ENCODE measurements at regions not wholly inside any gene's neighbourhood (a gene's known extent, or its start where the extent isn't known, plus 50 kb on each side); places are given as distances from the start of the nearest gene placed in this dataset.

GRCh38 chr14:38016497-38016896 lies 191.2 kb upstream of the SSTR1 start:
- peak; percentile 20 for DNase-seq (ENCODE audit: low spot score)
- ChIA-PET POLR2A (ENCODE audit: low non-redundant PET) (no interaction called here), CTCF (no interaction called here)
- no TSS peak for BruUV-seq (replicated peaks)
- H3K36me3 ChIP-seq (ENCODE audit: insufficient read depth, low read length, poor library complexity, severe bottlenecking) = no peaks in the 10 kb centered on the region
- H3K27ac ChIP-seq (ENCODE audit: low read depth, low read length, poor library complexity, severe bottlenecking) = no peak overlapping the region
- H3K4me3 ChIP-seq (ENCODE audit: low read depth, low read length, poor library complexity, severe bottlenecking) = no peak overlapping the region
- peak; percentile 43 for TF ChIP-seq CTCF (conservative IDR thresholded peaks at IDR 0.05; ENCODE audit: low read depth, low read length)
- TF ChIP-seq EZH2 (IDR thresholded peaks at IDR 0.05; ENCODE audit: borderline replicate concordance, low read depth, low read length, poor library complexity, severe bottlenecking) = no peak
- no peaks in the 10 kb centered on the region for H3K4me1 ChIP-seq (ENCODE audit: insufficient read depth, low read length, poor library complexity, severe bottlenecking)
- intact Hi-C loops (cut with micrococcal nuclease; ENCODE audit: unreplicated experiment) = no loop called here
- H3K9me3 ChIP-seq (ENCODE audit: low read depth, low read length, poor library complexity, severe bottlenecking) = peaks cover 13% of the 10 kb centered on the region
- H3K27me3 ChIP-seq (replicated peaks; ENCODE audit: insufficient read depth, low read depth, low read length, poor library complexity) = no peaks in the 10 kb centered on the region

GRCh38 chr14:38021861-38022260 lies 185.8 kb upstream of the SSTR1 start:
- H3K27me3 ChIP-seq (replicated peaks; ENCODE audit: insufficient read depth, low read depth, low read length, poor library complexity) = no peaks in the 10 kb centered on the region
- ChIA-PET POLR2A (ENCODE audit: low non-redundant PET) (no interaction called here), CTCF (no interaction called here)
- TF ChIP-seq CTCF (conservative IDR thresholded peaks at IDR 0.05; ENCODE audit: low read depth, low read length) = no peak
- no peak for TF ChIP-seq EZH2 (IDR thresholded peaks at IDR 0.05; ENCODE audit: borderline replicate concordance, low read depth, low read length, poor library complexity, severe bottlenecking)
- no peaks in the 10 kb centered on the region for H3K4me1 ChIP-seq (ENCODE audit: insufficient read depth, low read length, poor library complexity, severe bottlenecking)
- no TSS peak for BruUV-seq (replicated peaks)
- H3K4me3 ChIP-seq (ENCODE audit: low read depth, low read length, poor library complexity, severe bottlenecking) = no peak overlapping the region
- intact Hi-C loops (cut with micrococcal nuclease; ENCODE audit: unreplicated experiment) = no loop called here
- H3K9me3 ChIP-seq (ENCODE audit: low read depth, low read length, poor library complexity, severe bottlenecking) = no peaks in the 10 kb centered on the region
- DNase-seq (ENCODE audit: low spot score) = no peak
- no peak overlapping the region for H3K27ac ChIP-seq (ENCODE audit: low read depth, low read length, poor library complexity, severe bottlenecking)
- H3K36me3 ChIP-seq (ENCODE audit: insufficient read depth, low read length, poor library complexity, severe bottlenecking) = no peaks in the 10 kb centered on the region

GRCh38 chr14:38022775-38023174 lies 184.9 kb upstream of the SSTR1 start:
- DNase-seq (ENCODE audit: low spot score) = no peak
- ChIA-PET CTCF (no interaction called here), POLR2A (ENCODE audit: low non-redundant PET) (no interaction called here)
- H3K27ac ChIP-seq (ENCODE audit: low read depth, low read length, poor library complexity, severe bottlenecking) = no peak overlapping the region
- no peaks in the 10 kb centered on the region for H3K9me3 ChIP-seq (ENCODE audit: low read depth, low read length, poor library complexity, severe bottlenecking)
- no peak overlapping the region for H3K4me3 ChIP-seq (ENCODE audit: low read depth, low read length, poor library complexity, severe bottlenecking)
- no peaks in the 10 kb centered on the region for H3K36me3 ChIP-seq (ENCODE audit: insufficient read depth, low read length, poor library complexity, severe bottlenecking)
- H3K4me1 ChIP-seq (ENCODE audit: insufficient read depth, low read length, poor library complexity, severe bottlenecking) = no peaks in the 10 kb centered on the region
- no peaks in the 10 kb centered on the region for H3K27me3 ChIP-seq (replicated peaks; ENCODE audit: insufficient read depth, low read depth, low read length, poor library complexity)
- intact Hi-C loops (cut with micrococcal nuclease; ENCODE audit: unreplicated experiment) = no loop called here
- no TSS peak for BruUV-seq (replicated peaks)
- TF ChIP-seq EZH2 (IDR thresholded peaks at IDR 0.05; ENCODE audit: borderline replicate concordance, low read depth, low read length, poor library complexity, severe bottlenecking) (no peak), CTCF (conservative IDR thresholded peaks at IDR 0.05; ENCODE audit: low read depth, low read length) (no peak)
